SHP77 (cell line): ENCODE measurements at regions not wholly inside any gene's neighbourhood (a gene's known extent, or its start where the extent isn't known, plus 50 kb on each side); places are given as distances from the start of the nearest gene placed in this dataset.
"Not testable (repeated sequence)": the region's sequence is repeated elsewhere in the genome, so short reads cannot be mapped to it uniquely, and the experiment has no call there.

Source experiments
- DNase-seq, 2 experiments: peaks; one replicate each; lab custom pipeline; 2025; lab: John Stamatoyannopoulos, UW

- no peak for DNase-seq
Measured at GRCh38 chr10:119996944-119997343, 104.4 kb downstream of the SEC23IP start.

- no peak for DNase-seq
Measured at GRCh38 chr10:119997429-119997828, 104.9 kb downstream of the SEC23IP start.

- no peak for DNase-seq
Measured at GRCh38 chr10:120002785-120003184, 110.3 kb downstream of the SEC23IP start.

- no peak for DNase-seq
Measured at GRCh38 chr10:120005207-120006201, 113.0 kb downstream of the SEC23IP start.

- DNase-seq: no peak
Measured at GRCh38 chr10:120007261-120007660, 114.7 kb downstream of the SEC23IP start.

- DNase-seq: no peak
Measured at GRCh38 chr10:120011359-120012130, 119.0 kb downstream of the SEC23IP start.

- no peak for DNase-seq
Measured at GRCh38 chr10:120012131-120012400, 119.5 kb downstream of the SEC23IP start.

GRCh38 chr10:120012566-120012965 lies 120.0 kb downstream of the SEC23IP start:
- no peak for DNase-seq

GRCh38 chr10:120014031-120014430 lies 121.5 kb downstream of the SEC23IP start:
- DNase-seq: no peak

- DNase-seq: no peak
Measured at GRCh38 chr10:120015064-120015463, 122.5 kb downstream of the SEC23IP start.

GRCh38 chr10:120016906-120017305 lies 124.4 kb downstream of the SEC23IP start:
- DNase-seq: no peak

GRCh38 chr10:120017733-120018417 lies 125.3 kb downstream of the SEC23IP start:
- DNase-seq: no peak

- DNase-seq: no peak
Measured at GRCh38 chr10:120018695-120019094, 126.2 kb downstream of the SEC23IP start.

- DNase-seq: no peak
Measured at GRCh38 chr10:120019568-120019967, 127.0 kb downstream of the SEC23IP start.

- no peak for DNase-seq
Measured at GRCh38 chr10:120022357-120022756, 129.8 kb downstream of the SEC23IP start.

- no peak for DNase-seq
Measured at GRCh38 chr10:120034236-120034635, 141.7 kb downstream of the SEC23IP start.

GRCh38 chr10:120039046-120039445 lies 146.5 kb downstream of the SEC23IP start:
- DNase-seq: no peak

GRCh38 chr10:120039826-120040225 lies 147.3 kb downstream of the SEC23IP start:
- DNase-seq: no peak

- DNase-seq: no peak
Measured at GRCh38 chr10:120041807-120042559, 149.5 kb downstream of the SEC23IP start.

GRCh38 chr10:120042705-120043104 lies 150.2 kb downstream of the SEC23IP start:
- no peak for DNase-seq

- DNase-seq: not testable (repeated sequence)
Measured at GRCh38 chr10:120047373-120047772, 154.8 kb downstream of the SEC23IP start.

GRCh38 chr10:120047926-120048325 lies 155.4 kb downstream of the SEC23IP start:
- no peak for DNase-seq
